ENCODE measurements at regions not wholly inside any gene's neighbourhood (a gene's known extent, or its start where the extent isn't known, plus 50 kb on each side); places are given as distances from the start of the nearest gene placed in this dataset.

DNA sequence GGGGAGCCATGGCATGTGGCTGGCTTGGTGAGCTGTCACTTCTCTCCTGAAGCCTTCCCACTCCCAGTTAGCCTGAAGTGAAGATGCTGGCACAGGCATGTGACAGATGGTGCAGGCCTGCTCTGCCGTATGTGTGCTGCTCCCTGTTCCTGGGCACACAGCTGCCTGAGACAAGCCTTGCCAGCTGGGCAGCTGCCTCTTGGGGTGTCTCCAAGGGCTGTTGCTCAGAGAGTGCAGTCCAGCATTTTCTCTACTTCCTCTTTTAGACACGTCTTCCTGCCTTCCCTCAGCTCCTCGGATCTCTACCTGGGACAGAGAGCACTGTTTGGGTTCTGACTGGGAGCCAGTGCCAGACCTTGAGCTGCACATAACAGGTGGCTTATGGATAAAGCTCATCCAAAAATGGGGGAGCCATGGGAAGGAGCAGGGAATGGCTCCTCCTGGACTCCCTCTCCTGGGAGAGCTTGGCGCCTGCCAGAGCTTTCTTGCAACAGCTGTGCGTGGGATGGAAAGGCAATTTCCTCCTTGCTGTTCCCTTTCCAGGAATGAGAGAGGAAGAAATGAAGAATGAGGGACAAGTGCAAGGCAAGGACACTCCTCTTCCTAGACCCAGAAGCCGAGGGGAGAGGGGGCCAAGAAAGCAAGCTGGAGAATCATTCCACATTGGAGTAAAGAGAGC lies 132.9 kb downstream of the MSL3 start:
- DNase-seq (ENCODE audit: low read depth, low spot score) (no peak), FAIRE-seq (no peak)
- TF ChIP-seq, protein P1, sequence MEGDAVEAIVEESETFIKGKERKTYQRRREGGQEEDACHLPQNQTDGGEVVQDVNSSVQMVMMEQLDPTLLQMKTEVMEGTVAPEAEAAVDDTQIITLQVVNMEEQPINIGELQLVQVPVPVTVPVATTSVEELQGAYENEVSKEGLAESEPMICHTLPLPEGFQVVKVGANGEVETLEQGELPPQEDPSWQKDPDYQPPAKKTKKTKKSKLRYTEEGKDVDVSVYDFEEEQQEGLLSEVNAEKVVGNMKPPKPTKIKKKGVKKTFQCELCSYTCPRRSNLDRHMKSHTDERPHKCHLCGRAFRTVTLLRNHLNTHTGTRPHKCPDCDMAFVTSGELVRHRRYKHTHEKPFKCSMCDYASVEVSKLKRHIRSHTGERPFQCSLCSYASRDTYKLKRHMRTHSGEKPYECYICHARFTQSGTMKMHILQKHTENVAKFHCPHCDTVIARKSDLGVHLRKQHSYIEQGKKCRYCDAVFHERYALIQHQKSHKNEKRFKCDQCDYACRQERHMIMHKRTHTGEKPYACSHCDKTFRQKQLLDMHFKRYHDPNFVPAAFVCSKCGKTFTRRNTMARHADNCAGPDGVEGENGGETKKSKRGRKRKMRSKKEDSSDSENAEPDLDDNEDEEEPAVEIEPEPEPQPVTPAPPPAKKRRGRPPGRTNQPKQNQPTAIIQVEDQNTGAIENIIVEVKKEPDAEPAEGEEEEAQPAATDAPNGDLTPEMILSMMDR (IDR thresholded peaks at IDR 0.05; ENCODE audit: extremely low read depth in 1 of 2, insufficient read depth in 1 of 2, low read depth in 1 of 2, low read length in 2 of 2): no peak
- no peak for TF ChIP-seq GATA2 (IDR thresholded peaks at IDR 0.05; ENCODE audit: insufficient read depth, insufficient read length, low read depth, low read length)
- no peak for TF ChIP-seq POLR2A (IDR thresholded peaks at IDR 0.05; ENCODE audit: low read depth, low read length)
- TF ChIP-seq, protein P2, sequence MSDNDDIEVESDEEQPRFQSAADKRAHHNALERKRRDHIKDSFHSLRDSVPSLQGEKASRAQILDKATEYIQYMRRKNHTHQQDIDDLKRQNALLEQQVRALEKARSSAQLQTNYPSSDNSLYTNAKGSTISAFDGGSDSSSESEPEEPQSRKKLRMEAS (IDR thresholded peaks at IDR 0.05; ENCODE audit: insufficient read depth, insufficient read length): no peak
- no peak for TF ChIP-seq FOS (IDR thresholded peaks at IDR 0.05; ENCODE audit: borderline replicate concordance, insufficient read depth, low read length)
- TF ChIP-seq POLR2AphosphoS5 (IDR thresholded peaks at IDR 0.05; ENCODE audit: insufficient read depth, low read depth, low read length): no peak
- TF ChIP-seq EZH2 (IDR thresholded peaks at IDR 0.05; ENCODE audit: borderline replicate concordance, low read depth, low read length, severe bottlenecking): no peak
- TF ChIP-seq JUN (IDR thresholded peaks at IDR 0.05; ENCODE audit: borderline replicate concordance, insufficient read depth, insufficient read length, low read depth): no peak
- no peak for TF ChIP-seq MYC (IDR thresholded peaks at IDR 0.05; ENCODE audit: low read depth, low read length)
- Histone ChIP-seq H3K4me1 (ENCODE audit: control insufficient read depth, extremely low read depth, insufficient read depth, low read length) (peaks cover 10% of the 10 kb centered on the region), H3K9ac (replicated peaks; ENCODE audit: extremely low read depth, insufficient read depth, low read length) (no peak overlapping the region), H4K20me1 (replicated peaks; ENCODE audit: control insufficient read depth, extremely low read depth, insufficient read depth, low read length) (no peaks in the 10 kb centered on the region), H2AFZ (ENCODE audit: low read depth, low read length) (no peak overlapping the region), H3K9me3 (replicated peaks; ENCODE audit: control insufficient read depth, insufficient read depth, low read length) (no peaks in the 10 kb centered on the region), H3K9me1 (replicated peaks; ENCODE audit: control insufficient read depth, extremely low read depth, insufficient read depth, low read length) (no peaks in the 10 kb centered on the region), H3K27ac (ENCODE audit: insufficient read depth, low read depth, low read length) (no peak overlapping the region), H3K4me2 (ENCODE audit: insufficient read depth, low read length) (no peak overlapping the region), H3K4me3 (replicated peaks in 1 of 3; ENCODE audit: insufficient read depth in 1 of 3, low read depth in 1 of 3, low read length in 3 of 3) (no peak overlapping the region), H3K27me3 (ENCODE audit: control insufficient read depth in 2 of 2, insufficient read depth in 2 of 2, low read length in 2 of 2) (no peaks in the 10 kb centered on the region), H3K36me3 (ENCODE audit: control insufficient read depth in 2 of 2, extremely low read depth in 1 of 2, insufficient read depth in 2 of 2, low read length in 2 of 2) (no peaks in the 10 kb centered on the region), H3K79me2 (ENCODE audit: control insufficient read depth, insufficient read depth, low read length) (no peaks in the 10 kb centered on the region)
- dilution Hi-C loops (cut with MboI; ENCODE audit: extremely low pct_ligation_motif_present, low sequenced_read_pairs): no loop called here
- ChIA-PET CTCF (interaction anchor here (1.7 kb wide), 1 partner anchor 104 kb away, joined by 5 read pairs; no protein-coding TSS in a partner anchor), POLR2A (interaction anchor here (0.7 kb wide), 1 partner anchor 11 kb away, joined by 4 read pairs; no protein-coding TSS in a partner anchor)
- BruUV-seq (replicated peaks): no TSS peak
- intact Hi-C loops (cut with micrococcal nuclease): no loop called here
